HPDE6-E6E7 (cell line): ENCODE measurements at regions not wholly inside any gene's neighbourhood (a gene's known extent, or its start where the extent isn't known, plus 50 kb on each side); places are given as distances from the start of the nearest gene placed in this dataset.

Source experiments
- DNase-seq: peaks from one replicate; pipeline ENCODE4 v3.0.0; 2011; ENCODE audit warnings: missing footprints; ENCODE audit errors: extremely low spot score

- DNase-seq, result no peak
Measured at GRCh38 chr3:165346503-165346902, 150.3 kb upstream of the SLITRK3 start.

DNA sequence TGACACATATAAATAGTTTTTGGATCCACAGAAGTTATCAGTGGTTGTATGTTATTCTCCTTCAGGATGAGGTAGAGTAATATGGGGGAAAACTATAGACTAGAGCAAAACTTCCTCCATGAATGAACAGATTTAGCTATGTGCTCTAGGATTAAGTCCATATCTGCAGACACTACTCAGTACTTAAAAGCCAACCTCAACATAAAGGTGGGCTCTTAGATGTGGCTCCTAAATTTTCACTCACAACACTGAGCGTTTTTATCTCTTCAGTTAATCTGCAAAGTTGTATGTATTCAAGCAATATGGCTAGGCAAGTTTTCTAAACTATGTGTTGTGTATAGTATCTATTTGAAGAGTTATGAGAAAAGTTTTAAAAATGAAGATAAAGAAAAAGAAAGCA lies 147.0 kb upstream of the SLITRK3 start:
- DNase-seq, result no peak

DNA sequence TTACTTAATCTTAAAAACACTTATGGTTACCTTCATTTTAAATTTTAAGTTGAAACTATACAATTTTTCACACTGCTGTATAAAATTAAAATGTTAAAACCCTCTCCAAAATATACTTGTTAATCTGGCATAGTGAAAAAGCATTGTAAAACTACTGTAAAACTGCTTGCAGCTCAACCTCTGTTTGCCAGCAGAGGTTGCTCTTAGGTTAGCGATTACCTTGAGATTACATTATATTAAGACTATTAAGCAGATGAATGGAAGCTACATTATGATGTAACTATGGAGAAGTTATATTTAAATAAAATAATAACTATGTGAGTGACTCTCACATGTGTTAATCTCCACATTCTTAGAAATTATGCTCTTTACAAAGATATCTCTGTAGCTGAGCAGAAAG lies 143.6 kb upstream of the SLITRK3 start:
- no peak for DNase-seq

- DNase-seq, result no peak
Measured at GRCh38 chr3:165336786-165337185, 140.6 kb upstream of the SLITRK3 start.
